Thyroid gland (tissue), 4 donors: ENCODE measurements at regions not wholly inside any gene's neighbourhood (a gene's known extent, or its start where the extent isn't known, plus 50 kb on each side); places are given as distances from the start of the nearest gene placed in this dataset.

Experiments used
- DNase-seq, 2 donors: peaks; one replicate each; pipeline ENCODE4 v3.0.0-alpha.2; 2019
- H3K27ac ChIP-seq, 3 donors: fragments of 200-600 bp; sonication (generic); 1 replicate in 2 of 3; 2 replicates in 1 of 3; pipeline ENCODE4 v1.5.1; 2016 to 2019; ENCODE audit warnings: mild to moderate bottlenecking in 1 of 3, moderate library complexity in 1 of 3
- H3K27me3 ChIP-seq: fragments of 200-600 bp; sonication (generic); one replicate; pipeline ENCODE4 v1.5.1; 2019
- H3K36me3 ChIP-seq, 2 donors: fragments of 200-600 bp; sonication (generic); one replicate each; pipeline ENCODE4 v1.5.1; 2016 to 2019
- H3K4me1 ChIP-seq, 2 donors: fragments of 200-600 bp; sonication (generic); one replicate each; pipeline ENCODE4 v1.5.1; 2017 to 2019
- H3K4me3 ChIP-seq, 3 donors: fragments of 200-600 bp; sonication (generic); replicated peaks in 1 of 3; 1 replicate in 2 of 3; 2 replicates in 1 of 3; pipeline ENCODE4 v1.5.1; 2016; ENCODE audit warnings: mild to moderate bottlenecking in 1 of 3
- H3K9me3 ChIP-seq: fragments of 200-600 bp; sonication (generic); one replicate; pipeline ENCODE4 v1.5.1; 2017
- POLR2A ChIP-seq, 2 donors: fragments of 450-650 bp; IDR thresholded peaks; one replicate each; pipeline ENCODE4 v1.6.1; 2017; ENCODE audit warnings: antibody characterized with exemption in 2 of 2, mild to moderate bottlenecking in 2 of 2, moderate library complexity in 1 of 2
- WGBS, 2 donors: methylation state at CpG; one replicate each; pipeline ENCODE4 v1.1.5; 2017; 5-methylcytosine and 5-hydroxymethylcytosine counted together
- intact Hi-C: fragments of 100-400 bp; cut with DNase I; formaldehyde crosslinking; loops from one replicate; pipeline ENCODE4 v1.15.1; 2023
- TF ChIP-seq, protein P1 (sequence below), 6 experiments: fragments of 200-600 bp in 3 of 6; fragments of 450-650 bp in 3 of 6; sonication (generic) in 3 of 6; IDR thresholded peaks; one replicate each; pipeline ENCODE4 v1.5.1; 2016 to 2019; ENCODE audit warnings: antibody characterized with exemption in 6 of 6, mild to moderate bottlenecking in 2 of 6, inconsistent platforms in 1 of 6, moderate library complexity in 1 of 6

DNA sequence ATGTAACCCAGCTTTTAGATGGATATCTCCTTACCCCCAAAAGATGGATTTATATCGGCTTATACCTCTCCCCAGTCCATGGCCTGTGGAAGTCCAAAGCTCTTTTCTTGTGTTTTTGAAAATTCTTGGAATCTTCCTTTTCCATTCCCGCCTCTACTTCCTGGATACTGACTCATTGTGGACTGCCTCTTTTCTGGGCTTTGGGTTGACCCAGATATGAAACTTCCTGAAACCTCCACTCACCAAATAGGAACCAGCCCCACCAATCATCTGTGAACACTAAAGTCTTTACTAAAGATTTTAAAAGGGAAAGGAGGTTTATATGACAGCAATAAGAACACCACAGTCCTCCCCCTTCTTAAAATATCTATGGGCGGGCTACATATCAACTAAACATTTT is 163.4 kb upstream of the SYN3 start:
- no peak for DNase-seq
- intact Hi-C loops = no loop called here
- WGBS, 2 donors = 76 to 81% methylated on average over 3 of the region's 3 CpGs
- H3K27ac ChIP-seq = no peak overlapping the region
- H3K4me3 ChIP-seq = no peak overlapping the region
- no peaks in the 10 kb centered on the region for H3K4me1 ChIP-seq
- H3K36me3 ChIP-seq = no peaks in the 10 kb centered on the region
- no peaks in the 10 kb centered on the region for H3K9me3 ChIP-seq
- H3K27me3 ChIP-seq = no peaks in the 10 kb centered on the region
- no peak for TF ChIP-seq POLR2A (IDR thresholded peaks at IDR 0.05)
- TF ChIP-seq, protein P1, sequence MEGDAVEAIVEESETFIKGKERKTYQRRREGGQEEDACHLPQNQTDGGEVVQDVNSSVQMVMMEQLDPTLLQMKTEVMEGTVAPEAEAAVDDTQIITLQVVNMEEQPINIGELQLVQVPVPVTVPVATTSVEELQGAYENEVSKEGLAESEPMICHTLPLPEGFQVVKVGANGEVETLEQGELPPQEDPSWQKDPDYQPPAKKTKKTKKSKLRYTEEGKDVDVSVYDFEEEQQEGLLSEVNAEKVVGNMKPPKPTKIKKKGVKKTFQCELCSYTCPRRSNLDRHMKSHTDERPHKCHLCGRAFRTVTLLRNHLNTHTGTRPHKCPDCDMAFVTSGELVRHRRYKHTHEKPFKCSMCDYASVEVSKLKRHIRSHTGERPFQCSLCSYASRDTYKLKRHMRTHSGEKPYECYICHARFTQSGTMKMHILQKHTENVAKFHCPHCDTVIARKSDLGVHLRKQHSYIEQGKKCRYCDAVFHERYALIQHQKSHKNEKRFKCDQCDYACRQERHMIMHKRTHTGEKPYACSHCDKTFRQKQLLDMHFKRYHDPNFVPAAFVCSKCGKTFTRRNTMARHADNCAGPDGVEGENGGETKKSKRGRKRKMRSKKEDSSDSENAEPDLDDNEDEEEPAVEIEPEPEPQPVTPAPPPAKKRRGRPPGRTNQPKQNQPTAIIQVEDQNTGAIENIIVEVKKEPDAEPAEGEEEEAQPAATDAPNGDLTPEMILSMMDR (IDR thresholded peaks at IDR 0.05) = no peak

DNA sequence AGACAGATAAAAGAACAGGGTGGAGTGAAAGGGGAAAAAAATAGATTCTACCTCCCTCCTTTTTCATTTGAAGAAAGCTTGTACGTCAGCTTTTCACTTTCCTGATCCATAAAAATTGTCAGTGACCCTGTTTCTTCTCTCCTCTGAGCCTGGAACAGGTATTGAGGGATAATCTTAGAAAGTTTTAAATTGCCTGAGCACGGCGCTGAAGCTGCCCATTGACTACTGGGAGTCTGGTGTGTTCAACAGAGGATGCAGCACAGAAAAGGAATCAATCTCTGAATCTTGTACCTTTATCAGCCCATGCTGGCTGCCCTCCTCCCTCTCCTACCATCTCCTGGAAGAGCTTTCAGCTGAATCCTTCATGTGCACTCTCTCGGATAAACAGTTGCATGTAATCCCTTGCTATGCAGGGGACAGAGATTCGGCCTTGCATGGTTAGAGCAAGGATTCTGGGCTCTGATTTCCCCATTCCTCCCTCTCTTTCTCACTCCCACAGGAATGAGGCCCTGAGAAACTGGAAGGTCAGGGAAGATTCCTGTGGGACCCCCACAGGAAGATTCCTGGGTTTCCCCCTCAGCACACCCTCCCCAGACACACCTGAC is 162.4 kb upstream of the SYN3 start:
- no peak overlapping the region for H3K4me3 ChIP-seq
- TF ChIP-seq, protein P1 (IDR thresholded peaks at IDR 0.05) = no peak
- no peak for TF ChIP-seq POLR2A (IDR thresholded peaks at IDR 0.05)
- 60 to 65% methylated on average over 5 of the region's 5 CpGs for WGBS, 2 donors

DNA sequence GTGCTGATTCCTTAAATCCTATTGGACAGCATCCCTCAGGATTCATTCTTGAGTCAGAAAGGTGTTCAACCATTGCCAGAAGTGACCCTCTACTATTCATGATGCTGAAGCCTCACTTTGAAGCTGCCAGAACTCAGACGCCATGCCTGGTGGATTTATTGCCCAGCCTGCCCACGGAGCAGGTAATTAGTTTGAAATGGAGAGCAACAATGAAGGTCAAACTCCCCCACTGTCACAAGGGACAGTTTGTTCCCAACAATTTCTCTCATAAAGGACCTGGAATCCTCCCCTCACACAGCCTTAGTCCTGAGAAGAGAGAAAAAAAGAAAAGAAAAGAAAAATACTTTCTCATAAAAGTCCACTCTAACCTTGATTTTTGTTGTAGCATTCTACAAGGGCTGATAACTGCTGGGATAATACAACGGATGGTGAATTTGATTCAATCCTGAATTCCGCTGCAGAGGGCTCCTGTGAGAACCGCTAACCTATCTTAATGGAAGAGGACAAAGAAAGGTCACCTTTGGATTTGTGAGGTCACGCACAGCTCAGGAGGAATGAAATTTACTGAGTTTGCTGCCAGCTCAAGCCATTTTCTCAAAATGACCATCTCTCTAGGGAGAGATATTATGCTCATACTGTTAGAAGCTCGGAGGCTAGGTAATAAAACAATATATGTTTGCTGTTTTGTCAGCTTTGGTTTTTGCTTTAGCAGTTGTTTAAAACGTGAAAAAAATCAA is 161.6 kb upstream of the SYN3 start:
- 74 to 80% methylated on average over 8 of the region's 8 CpGs for WGBS, 2 donors
- Histone ChIP-seq H3K27me3 (no peaks in the 10 kb centered on the region), H3K4me1 (no peaks in the 10 kb centered on the region), H3K36me3 (no peaks in the 10 kb centered on the region), H3K4me3 (no peak overlapping the region), H3K9me3 (no peaks in the 10 kb centered on the region), H3K27ac (no peak overlapping the region)
- DNase-seq = no peak
- intact Hi-C loops = no loop called here
- TF ChIP-seq, protein P1 (IDR thresholded peaks at IDR 0.05) = no peak
- no peak for TF ChIP-seq POLR2A (IDR thresholded peaks at IDR 0.05)

More for the DNA sequence above, 162.4 kb upstream of the SYN3 start:
- intact Hi-C loops = no loop called here
- DNase-seq = no peak
- no peaks in the 10 kb centered on the region for H3K9me3 ChIP-seq
- H3K4me1 ChIP-seq = no peaks in the 10 kb centered on the region
- no peaks in the 10 kb centered on the region for H3K27me3 ChIP-seq
- no peaks in the 10 kb centered on the region for H3K36me3 ChIP-seq
- no peak overlapping the region for H3K27ac ChIP-seq

DNA sequence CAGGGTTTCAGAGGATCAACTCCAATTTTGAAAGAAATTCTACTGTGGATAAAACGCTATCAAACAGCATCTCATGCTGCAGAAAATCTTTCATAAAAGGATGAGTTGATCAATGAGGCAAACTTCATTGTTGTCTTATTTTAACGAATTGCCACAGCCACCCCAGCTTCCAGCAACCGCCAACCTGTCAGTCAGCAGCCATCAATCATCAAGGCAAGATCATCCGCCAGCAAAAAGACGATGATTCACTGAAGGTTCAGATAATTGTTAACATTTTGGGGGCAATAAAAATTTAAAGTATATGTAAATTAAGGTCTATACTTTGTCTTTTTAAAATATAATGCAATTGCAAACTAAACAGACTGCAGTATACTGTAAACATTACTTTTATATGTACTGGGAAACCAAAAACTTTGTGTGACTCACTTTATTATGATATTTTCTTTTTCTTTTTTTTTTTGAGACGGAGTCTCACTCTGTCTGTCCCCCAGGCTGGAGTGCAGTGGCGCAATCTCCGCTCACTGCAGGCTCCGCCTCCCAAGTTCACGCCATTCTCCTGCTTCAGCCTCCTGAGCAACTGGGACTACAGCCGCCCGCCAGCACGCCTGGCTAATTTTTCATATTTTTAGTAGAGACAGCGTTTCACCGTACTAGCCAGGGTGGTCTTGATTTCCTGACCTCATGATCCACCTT is 155.3 kb upstream of the SYN3 start:
- Histone ChIP-seq H3K4me3 (no peak overlapping the region), H3K27ac (no peak overlapping the region), H3K4me1 (no peaks in the 10 kb centered on the region), H3K27me3 (no peaks in the 10 kb centered on the region), H3K36me3 (no peaks in the 10 kb centered on the region), H3K9me3 (no peaks in the 10 kb centered on the region)
- TF ChIP-seq, protein P1 (IDR thresholded peaks at IDR 0.05) = no peak
- no peak for TF ChIP-seq POLR2A (IDR thresholded peaks at IDR 0.05)
- intact Hi-C loops = no loop called here
- WGBS, 2 donors = 87% methylated on average over 15 of the region's 15 CpGs
- DNase-seq = no peak
